CD4-positive, alpha-beta T cell treated with Interferon gamma for 1 hour (primary cell): ENCODE measurements at regions not wholly inside any gene's neighbourhood (a gene's known extent, or its start where the extent isn't known, plus 50 kb on each side); places are given as distances from the start of the nearest gene placed in this dataset.

Experiments
- DNase-seq: peaks from one replicate; pipeline ENCODE4 v3.0.0-alpha.2; 2020

- no peak for DNase-seq
These were observed 62.5 kb upstream of the NRP1 start for GRCh38 chr10:33396938-33397337.

- no peak for DNase-seq
These were observed 61.8 kb upstream of the NRP1 start for GRCh38 chr10:33396279-33396678.

DNA sequence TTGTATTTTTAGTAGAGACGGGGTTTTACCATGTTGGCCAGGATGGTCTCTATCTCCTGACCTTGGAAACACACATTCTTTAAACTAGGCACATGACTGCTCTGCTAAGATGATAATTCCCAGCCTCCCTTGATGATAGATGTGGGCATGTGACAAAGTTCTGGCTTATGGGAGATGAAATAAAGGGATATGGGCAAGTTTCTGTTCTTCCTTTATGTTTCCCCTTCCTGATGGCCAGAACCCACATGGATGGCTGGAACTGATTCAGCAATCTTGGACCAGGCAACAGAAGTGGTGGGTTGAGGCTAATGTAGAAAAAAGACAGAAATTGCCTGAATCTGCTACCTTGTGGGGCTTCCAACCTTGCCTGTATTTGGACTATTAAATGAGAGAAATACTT, 60.7 kb upstream of the NRP1 start:
- no peak for DNase-seq

DNA sequence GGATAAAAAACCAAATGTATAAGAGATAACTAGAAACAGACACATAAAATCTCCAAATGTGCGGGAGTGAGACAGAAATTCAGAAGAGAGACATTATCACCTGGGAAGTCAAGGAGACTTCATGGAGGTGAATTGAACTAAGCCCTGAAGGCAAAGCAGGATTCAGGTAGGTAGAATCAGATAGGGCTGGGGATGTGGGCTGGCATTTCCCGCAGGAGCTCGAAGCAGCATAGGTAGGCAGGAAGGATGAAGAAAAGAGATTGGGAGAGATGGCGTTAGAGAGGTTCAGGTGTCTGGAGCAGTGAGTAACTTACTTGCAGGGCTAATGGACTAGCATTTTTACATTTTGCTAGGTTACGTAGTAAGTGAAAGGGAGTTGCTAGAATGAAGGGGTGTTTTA, 58.2 kb upstream of the NRP1 start:
- DNase-seq, result no peak

GRCh38 chr10:33391611-33392465, 57.4 kb upstream of the NRP1 start:
- DNase-seq, result no peak

- DNase-seq, result no peak
These were observed 55.6 kb upstream of the NRP1 start for GRCh38 chr10:33390046-33390445.

- no peak for DNase-seq
These were observed 54.3 kb upstream of the NRP1 start for GRCh38 chr10:33388785-33389184.

DNA sequence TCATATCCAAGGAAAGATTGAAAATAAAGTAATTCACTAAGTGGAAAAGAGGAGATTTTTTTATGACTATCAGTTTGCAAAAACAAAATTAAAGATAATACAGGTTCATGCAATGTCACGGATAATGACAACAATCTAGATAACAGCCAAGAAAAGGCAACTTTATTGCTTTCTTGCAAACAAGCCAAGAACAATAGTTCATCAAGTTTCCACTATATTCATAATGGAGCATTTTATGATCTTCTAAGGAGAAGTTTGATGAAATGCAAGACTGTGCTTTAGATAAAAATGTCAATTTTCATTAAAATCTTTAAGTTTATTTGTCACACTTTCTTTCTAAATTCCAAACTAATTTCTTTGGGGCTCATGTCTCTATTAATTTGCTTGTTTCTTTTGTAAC, 53.9 kb upstream of the NRP1 start:
- no peak for DNase-seq

- no peak for DNase-seq
These were observed 53.3 kb upstream of the NRP1 start for GRCh38 chr10:33387720-33388119.

GRCh38 chr10:33386926-33387325, 52.5 kb upstream of the NRP1 start:
- DNase-seq, result no peak

DNA sequence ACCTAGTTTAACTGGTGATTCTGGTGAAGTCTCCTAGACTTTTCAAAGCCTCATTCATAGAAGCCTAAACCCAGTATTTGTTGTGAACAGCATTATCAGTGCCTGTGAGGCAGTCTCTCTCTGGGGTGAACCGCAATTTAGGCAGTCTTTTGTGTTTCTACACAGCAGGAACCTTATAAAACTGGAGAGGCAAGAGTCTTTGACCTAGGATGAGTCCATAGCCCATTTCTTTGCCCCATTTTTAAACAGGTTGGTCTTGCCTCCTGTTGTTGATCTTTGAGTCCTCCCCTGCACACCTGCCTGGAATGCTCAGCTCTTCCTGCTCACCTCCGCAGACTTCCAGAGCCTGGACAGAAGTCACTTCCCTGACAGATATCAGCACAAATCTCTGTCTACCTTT, 51.2 kb upstream of the NRP1 start:
- DNase-seq, result no peak

GRCh38 chr10:33385015-33385414, 50.5 kb upstream of the NRP1 start:
- no peak for DNase-seq
